ENCODE measurements at regions not wholly inside any gene's neighbourhood (a gene's known extent, or its start where the extent isn't known, plus 50 kb on each side); places are given as distances from the start of the nearest gene placed in this dataset.

GRCh38 chr2:215731108-215731658, 282.2 kb downstream of the MREG start:
- TF ChIP-seq CTCF (IDR thresholded peaks at IDR 0.05) = no peak
- DNase-seq (ENCODE audit: extremely low spot score, unreplicated experiment) = no peak
- Mint-ChIP-seq H3K27ac (ENCODE audit: unreplicated experiment) (peak overlapping the region; percentile 43), H3K27me3 (ENCODE audit: unreplicated experiment) (no peaks in the 10 kb centered on the region), H3K9me3 (ENCODE audit: unreplicated experiment) (peaks cover 10% of the 10 kb centered on the region), H3K36me3 (ENCODE audit: unreplicated experiment) (peaks cover 7% of the 10 kb centered on the region), H3K4me1 (ENCODE audit: unreplicated experiment) (peaks cover 34% of the 10 kb centered on the region), H3K4me3 (ENCODE audit: unreplicated experiment) (no peak overlapping the region)

DNA sequence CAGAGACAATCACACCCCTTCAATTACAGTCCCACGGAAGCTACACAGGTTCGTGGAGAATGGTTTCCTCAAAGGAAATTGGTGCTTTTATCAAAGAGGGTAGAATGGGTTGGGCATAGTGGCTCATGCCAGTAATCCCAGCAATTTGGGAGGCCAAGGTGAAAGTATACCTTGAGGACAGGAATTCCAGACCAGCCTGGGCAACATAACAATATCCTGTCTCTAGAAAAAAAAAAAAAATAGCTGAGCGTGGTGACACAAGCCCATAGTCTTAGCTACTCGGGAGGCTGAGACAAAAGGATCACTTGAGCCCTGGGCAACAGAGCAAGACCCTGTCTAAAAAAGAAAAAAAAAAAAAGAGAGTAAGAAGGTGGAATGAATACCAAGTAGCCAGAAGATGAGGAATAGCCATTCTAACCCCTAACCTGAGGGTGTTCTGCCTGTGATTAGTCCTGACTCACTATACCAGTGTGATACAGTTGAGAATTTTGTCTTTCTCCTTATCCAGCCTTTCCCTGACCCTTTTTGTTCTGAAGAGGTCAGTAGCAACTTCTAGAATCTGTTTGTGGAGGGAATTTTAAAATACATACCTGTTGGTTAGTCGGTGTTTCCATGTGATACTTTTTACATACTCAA, 283.2 kb downstream of the MREG start:
- peak overlapping the region; percentile 38 for H3K27ac Mint-ChIP-seq (ENCODE audit: unreplicated experiment)
- H3K27me3 Mint-ChIP-seq (ENCODE audit: unreplicated experiment) = no peaks in the 10 kb centered on the region
- H3K4me3 Mint-ChIP-seq (ENCODE audit: unreplicated experiment) = no peak overlapping the region
- H3K9me3 Mint-ChIP-seq (ENCODE audit: unreplicated experiment) = peaks cover 12% of the 10 kb centered on the region
- no peak for TF ChIP-seq CTCF (IDR thresholded peaks at IDR 0.05)
- peaks cover 7% of the 10 kb centered on the region for H3K36me3 Mint-ChIP-seq (ENCODE audit: unreplicated experiment)
- DNase-seq (ENCODE audit: extremely low spot score, unreplicated experiment) = no peak
- peaks cover 41% of the 10 kb centered on the region for H3K4me1 Mint-ChIP-seq (ENCODE audit: unreplicated experiment)

- peaks cover 52% of the 10 kb centered on the region for H3K4me1 Mint-ChIP-seq (ENCODE audit: unreplicated experiment)
- peaks cover 16% of the 10 kb centered on the region for H3K9me3 Mint-ChIP-seq (ENCODE audit: unreplicated experiment)
- no peak for DNase-seq (ENCODE audit: extremely low spot score, unreplicated experiment)
- H3K27me3 Mint-ChIP-seq (ENCODE audit: unreplicated experiment) = no peaks in the 10 kb centered on the region
- peaks cover 7% of the 10 kb centered on the region for H3K36me3 Mint-ChIP-seq (ENCODE audit: unreplicated experiment)
- TF ChIP-seq CTCF (IDR thresholded peaks at IDR 0.05) = no peak
- H3K4me3 Mint-ChIP-seq (ENCODE audit: unreplicated experiment) = no peak overlapping the region
- H3K27ac Mint-ChIP-seq (ENCODE audit: unreplicated experiment) = peak overlapping the region; percentile 25
These were observed 284.8 kb downstream of the MREG start for GRCh38 chr2:215728504-215729065.

DNA sequence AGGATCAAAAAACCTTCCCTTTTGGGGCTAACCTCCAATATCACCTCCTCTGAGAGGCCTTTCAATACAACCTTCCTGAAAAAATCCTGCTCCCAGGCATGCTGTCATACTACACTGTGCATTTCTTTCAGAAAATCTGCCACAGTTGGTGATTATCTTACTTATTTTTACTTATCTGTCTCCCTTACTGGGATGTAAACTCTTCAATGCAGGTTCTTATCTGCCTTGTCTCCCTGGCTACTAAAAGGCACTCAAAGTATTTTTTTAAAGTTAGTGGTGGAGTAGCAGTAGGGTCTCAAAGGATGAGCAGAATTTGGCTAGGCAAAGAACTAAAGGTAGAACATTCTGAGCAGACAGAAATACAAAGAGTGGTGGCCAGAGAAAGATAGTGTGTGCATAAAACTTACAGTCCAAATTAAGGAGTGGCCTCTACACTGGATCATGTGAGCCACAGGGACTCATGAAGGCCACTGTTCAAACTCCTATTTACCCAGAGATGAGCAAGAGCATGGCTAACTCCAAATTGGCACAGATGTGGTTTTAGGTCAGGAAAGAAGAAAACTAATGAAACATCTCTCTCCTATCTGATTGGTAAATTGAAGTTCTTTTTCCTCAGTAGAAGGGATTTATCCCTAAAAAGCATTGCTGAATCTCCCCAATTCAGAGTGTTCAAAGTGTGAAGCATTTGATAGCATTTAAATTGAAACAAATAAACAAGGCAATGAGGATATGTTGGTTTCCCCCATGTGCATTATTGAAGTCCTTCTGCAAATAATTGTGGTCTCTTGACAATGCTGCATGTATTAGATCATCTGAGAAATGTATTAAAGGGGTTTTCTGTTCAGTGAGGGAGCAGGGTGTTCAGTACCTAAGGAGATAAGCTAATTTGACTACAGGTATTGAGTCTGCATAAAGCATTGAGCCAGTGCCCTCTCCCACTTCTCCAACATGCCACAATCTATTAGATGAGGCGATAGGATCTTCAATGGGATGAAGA, 285.5 kb downstream of the MREG start:
- no peak for DNase-seq (ENCODE audit: extremely low spot score, unreplicated experiment)
- peaks cover 50% of the 10 kb centered on the region for H3K4me1 Mint-ChIP-seq (ENCODE audit: unreplicated experiment)
- H3K27me3 Mint-ChIP-seq (ENCODE audit: unreplicated experiment) = no peaks in the 10 kb centered on the region
- TF ChIP-seq CTCF (IDR thresholded peaks at IDR 0.05) = no peak
- H3K9me3 Mint-ChIP-seq (ENCODE audit: unreplicated experiment) = peaks cover 12% of the 10 kb centered on the region
- no peak overlapping the region for H3K4me3 Mint-ChIP-seq (ENCODE audit: unreplicated experiment)
- peaks cover 3% of the 10 kb centered on the region for H3K36me3 Mint-ChIP-seq (ENCODE audit: unreplicated experiment)
- peak overlapping the region; percentile 25 for H3K27ac Mint-ChIP-seq (ENCODE audit: unreplicated experiment)
